H1 (cell line): ENCODE measurements at regions not wholly inside any gene's neighbourhood (a gene's known extent, or its start where the extent isn't known, plus 50 kb on each side); places are given as distances from the start of the nearest gene placed in this dataset.

Experiments used
- CEBPB ChIP-seq: IDR thresholded peaks from 2 replicates; pipeline ENCODE4 v1.6.1; 2012; ENCODE audit warnings: low read depth, low read length
- NRF1 ChIP-seq: IDR thresholded peaks from 2 replicates; pipeline ENCODE4 v1.6.1; 2011; ENCODE audit warnings: mild to moderate bottlenecking, low read depth, low read length, improper control_type of control experiment
- TF ChIP-seq, protein P1 (sequence below): IDR thresholded peaks from 2 replicates; pipeline ENCODE4 v1.6.1; 2012; ENCODE audit warnings: low read length, inconsistent platforms

- TF ChIP-seq NRF1 = no peak
- no peak for TF ChIP-seq CEBPB
- TF ChIP-seq, protein P1, sequence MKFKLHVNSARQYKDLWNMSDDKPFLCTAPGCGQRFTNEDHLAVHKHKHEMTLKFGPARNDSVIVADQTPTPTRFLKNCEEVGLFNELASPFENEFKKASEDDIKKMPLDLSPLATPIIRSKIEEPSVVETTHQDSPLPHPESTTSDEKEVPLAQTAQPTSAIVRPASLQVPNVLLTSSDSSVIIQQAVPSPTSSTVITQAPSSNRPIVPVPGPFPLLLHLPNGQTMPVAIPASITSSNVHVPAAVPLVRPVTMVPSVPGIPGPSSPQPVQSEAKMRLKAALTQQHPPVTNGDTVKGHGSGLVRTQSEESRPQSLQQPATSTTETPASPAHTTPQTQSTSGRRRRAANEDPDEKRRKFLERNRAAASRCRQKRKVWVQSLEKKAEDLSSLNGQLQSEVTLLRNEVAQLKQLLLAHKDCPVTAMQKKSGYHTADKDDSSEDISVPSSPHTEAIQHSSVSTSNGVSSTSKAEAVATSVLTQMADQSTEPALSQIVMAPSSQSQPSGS = no peak
Observed at GRCh38 chr3:194257151-194257621, 93.9 kb downstream of the CPN2 start (continued).
